NCI-H2081 treated with DMSO at 0.1 percent for 48 hours (cell line): ENCODE measurements at regions not wholly inside any gene's neighbourhood (a gene's known extent, or its start where the extent isn't known, plus 50 kb on each side); places are given as distances from the start of the nearest gene placed in this dataset.

Experiments used
- DNase-seq: peaks from one replicate; lab custom pipeline; 2025; lab: John Stamatoyannopoulos, UW

GRCh38 chr2:146807568-146808168 is 1037.2 kb upstream of the ACVR2A start:
- DNase-seq = no peak

- no peak for DNase-seq
Observed at GRCh38 chr2:146806364-146807005, 1038.3 kb upstream of the ACVR2A start.

GRCh38 chr2:146804288-146804687 is 1040.5 kb upstream of the ACVR2A start:
- DNase-seq = no peak

GRCh38 chr2:146801886-146802285 is 1042.9 kb upstream of the ACVR2A start:
- no peak for DNase-seq

GRCh38 chr2:146786396-146786795 is 1058.4 kb upstream of the ACVR2A start:
- no peak for DNase-seq

GRCh38 chr2:146785101-146785500 is 1059.7 kb upstream of the ACVR2A start:
- no peak for DNase-seq

GRCh38 chr2:146784602-146785001 is 1060.2 kb upstream of the ACVR2A start:
- DNase-seq = no peak

- no peak for DNase-seq
Observed at GRCh38 chr2:146777181-146777580, 1067.6 kb upstream of the ACVR2A start.

- no peak for DNase-seq
Observed at GRCh38 chr2:146776596-146776995, 1068.2 kb upstream of the ACVR2A start.

GRCh38 chr2:146771531-146771930 is 1073.3 kb upstream of the ACVR2A start:
- no peak for DNase-seq

GRCh38 chr2:146764301-146764700 is 1080.5 kb upstream of the ACVR2A start:
- no peak for DNase-seq

- DNase-seq = no peak
Observed at GRCh38 chr2:146762786-146763185, 1082.0 kb upstream of the ACVR2A start.

- DNase-seq = no peak
Observed at GRCh38 chr2:146754606-146755005, 1090.2 kb upstream of the ACVR2A start.

GRCh38 chr2:146748046-146748445 is 1096.8 kb upstream of the ACVR2A start:
- no peak for DNase-seq

GRCh38 chr2:146741260-146741659 is 1103.6 kb upstream of the ACVR2A start:
- DNase-seq = no peak

GRCh38 chr2:146734821-146735190 is 1110.0 kb upstream of the ACVR2A start:
- no peak for DNase-seq

- DNase-seq = no peak
Observed at GRCh38 chr2:146734042-146734820, 1110.6 kb upstream of the ACVR2A start.

- no peak for DNase-seq
Observed at GRCh38 chr2:146730882-146731281, 1113.9 kb upstream of the ACVR2A start.

GRCh38 chr2:146721486-146721885 is 1123.3 kb upstream of the ACVR2A start:
- no peak for DNase-seq

- no peak for DNase-seq
Observed at GRCh38 chr2:146720170-146720569, 1124.7 kb upstream of the ACVR2A start.

GRCh38 chr2:146716591-146716990 is 1128.2 kb upstream of the ACVR2A start:
- DNase-seq = no peak

GRCh38 chr2:146709004-146709403 is 1135.8 kb upstream of the ACVR2A start:
- DNase-seq = no peak

GRCh38 chr2:146701183-146701582 is 1143.6 kb upstream of the ACVR2A start:
- DNase-seq = no peak
